A549 (cell line): ENCODE measurements at regions not wholly inside any gene's neighbourhood (a gene's known extent, or its start where the extent isn't known, plus 50 kb on each side); places are given as distances from the start of the nearest gene placed in this dataset.

Source experiments
- CBX2 ChIP-seq: fragments of 200-600 bp; sonication (generic); IDR thresholded peaks from 2 replicates; pipeline ENCODE4 v1.6.1; 2016; ENCODE audit warnings: low read depth, mild to moderate bottlenecking, borderline replicate concordance
- CHD2 ChIP-seq: fragments of 150-350 bp; IDR thresholded peaks from 2 replicates; pipeline ENCODE4 v1.6.1; 2014; ENCODE audit warnings: low read length; ENCODE audit not compliant: partially characterized antibody
- EP300 ChIP-seq, 2 experiments: fragments of >200 bp; sonication (Bioruptor Twin); formaldehyde crosslinking; IDR thresholded peaks; 2 replicates in 1 of 2; 3 replicates in 1 of 2; pipeline ENCODE4 v1.6.1; 2016 to 2017
- FOXS1 ChIP-seq: fragments of 250-450 bp; sonication (Bioruptor Pico); IDR thresholded peaks from 2 replicates; pipeline ENCODE4 v1.5.0; 2020; ENCODE audit warnings: mild to moderate bottlenecking, moderate library complexity
- MAFK ChIP-seq: fragments of 450-650 bp; IDR thresholded peaks from 2 replicates; pipeline ENCODE4 v1.6.1; 2014; ENCODE audit not compliant: partially characterized antibody
- PHF8 ChIP-seq: fragments of 200-600 bp; sonication (generic); IDR thresholded peaks from 2 replicates; pipeline ENCODE4 v1.6.1; 2016; ENCODE audit warnings: low read depth, mild to moderate bottlenecking, antibody characterized with exemption, moderate library complexity, borderline replicate concordance
- POLR2A ChIP-seq: IDR thresholded peaks from 2 replicates; pipeline ENCODE4 v1.6.1; 2012; ENCODE audit warnings: mild to moderate bottlenecking, low read length
- RNF2 ChIP-seq: fragments of 200-600 bp; sonication (generic); IDR thresholded peaks from 2 replicates; pipeline ENCODE4 v1.6.1; 2016; ENCODE audit warnings: low read depth, mild to moderate bottlenecking, antibody characterized with exemption, moderate library complexity, borderline replicate concordance
- SREBF2 ChIP-seq: fragments of 450-650 bp; IDR thresholded peaks from 2 replicates; pipeline ENCODE4 v1.6.1; 2014; ENCODE audit warnings: mild to moderate bottlenecking, moderate library complexity
- ZFP36 ChIP-seq: fragments of 450-650 bp; IDR thresholded peaks from 2 replicates; pipeline ENCODE4 v1.6.1; 2014; ENCODE audit warnings: borderline replicate concordance; ENCODE audit not compliant: partially characterized antibody
- TF ChIP-seq, protein P1 (sequence below): fragments of >200 bp; sonication (Bioruptor Twin); formaldehyde crosslinking; IDR thresholded peaks from 3 replicates; pipeline ENCODE4 v1.5.1; 2016
- TF ChIP-seq, protein P2 (sequence below): fragments of 150-350 bp; IDR thresholded peaks from 2 replicates; pipeline ENCODE4 v1.6.1; 2014; ENCODE audit warnings: low read depth, mild to moderate bottlenecking, low read length

DNA sequence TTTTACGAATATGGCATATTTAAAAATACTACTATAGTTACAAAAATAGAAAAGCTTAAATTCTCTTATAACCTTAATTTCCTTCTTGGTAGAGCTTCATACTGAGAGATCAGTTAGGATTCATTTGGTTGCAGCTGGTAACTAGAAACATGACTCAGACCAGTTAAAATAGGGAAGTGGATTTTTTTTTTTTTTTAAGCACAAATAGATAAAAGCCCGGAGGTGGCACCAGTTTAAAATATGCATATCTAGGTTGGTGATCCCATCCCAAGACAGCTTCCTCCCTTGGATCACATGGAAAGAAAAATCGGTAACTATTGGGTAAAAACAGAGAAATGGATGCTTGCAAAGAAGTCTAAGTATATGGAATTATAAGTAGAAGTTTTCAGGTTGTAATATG is 1634.3 kb downstream of the MAT2B start:
- TF ChIP-seq POLR2A (no peak), CHD2 (no peak), MAFK (no peak), SREBF2 (no peak), FOXS1 (no peak), CBX2 (no peak), RNF2 (no peak), EP300 (IDR thresholded peaks at IDR 0.05) (no peak), ZFP36 (no peak), PHF8 (no peak)
- TF ChIP-seq, protein P1, sequence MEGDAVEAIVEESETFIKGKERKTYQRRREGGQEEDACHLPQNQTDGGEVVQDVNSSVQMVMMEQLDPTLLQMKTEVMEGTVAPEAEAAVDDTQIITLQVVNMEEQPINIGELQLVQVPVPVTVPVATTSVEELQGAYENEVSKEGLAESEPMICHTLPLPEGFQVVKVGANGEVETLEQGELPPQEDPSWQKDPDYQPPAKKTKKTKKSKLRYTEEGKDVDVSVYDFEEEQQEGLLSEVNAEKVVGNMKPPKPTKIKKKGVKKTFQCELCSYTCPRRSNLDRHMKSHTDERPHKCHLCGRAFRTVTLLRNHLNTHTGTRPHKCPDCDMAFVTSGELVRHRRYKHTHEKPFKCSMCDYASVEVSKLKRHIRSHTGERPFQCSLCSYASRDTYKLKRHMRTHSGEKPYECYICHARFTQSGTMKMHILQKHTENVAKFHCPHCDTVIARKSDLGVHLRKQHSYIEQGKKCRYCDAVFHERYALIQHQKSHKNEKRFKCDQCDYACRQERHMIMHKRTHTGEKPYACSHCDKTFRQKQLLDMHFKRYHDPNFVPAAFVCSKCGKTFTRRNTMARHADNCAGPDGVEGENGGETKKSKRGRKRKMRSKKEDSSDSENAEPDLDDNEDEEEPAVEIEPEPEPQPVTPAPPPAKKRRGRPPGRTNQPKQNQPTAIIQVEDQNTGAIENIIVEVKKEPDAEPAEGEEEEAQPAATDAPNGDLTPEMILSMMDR, result no peak
- TF ChIP-seq, protein P2, sequence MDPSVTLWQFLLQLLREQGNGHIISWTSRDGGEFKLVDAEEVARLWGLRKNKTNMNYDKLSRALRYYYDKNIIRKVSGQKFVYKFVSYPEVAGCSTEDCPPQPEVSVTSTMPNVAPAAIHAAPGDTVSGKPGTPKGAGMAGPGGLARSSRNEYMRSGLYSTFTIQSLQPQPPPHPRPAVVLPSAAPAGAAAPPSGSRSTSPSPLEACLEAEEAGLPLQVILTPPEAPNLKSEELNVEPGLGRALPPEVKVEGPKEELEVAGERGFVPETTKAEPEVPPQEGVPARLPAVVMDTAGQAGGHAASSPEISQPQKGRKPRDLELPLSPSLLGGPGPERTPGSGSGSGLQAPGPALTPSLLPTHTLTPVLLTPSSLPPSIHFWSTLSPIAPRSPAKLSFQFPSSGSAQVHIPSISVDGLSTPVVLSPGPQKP, result no peak
